ENCODE measurements at regions not wholly inside any gene's neighbourhood (a gene's known extent, or its start where the extent isn't known, plus 50 kb on each side); places are given as distances from the start of the nearest gene placed in this dataset.

- DNase-seq (ENCODE audit: low read depth): no peak
Measured at GRCh38 chr4:3852711-3853110, 86.5 kb downstream of the ADRA2C start.

GRCh38 chr4:3853388-3854035, 87.3 kb downstream of the ADRA2C start:
- no peak for DNase-seq (ENCODE audit: low read depth)

GRCh38 chr4:3854661-3855060, 88.5 kb downstream of the ADRA2C start:
- no peak for DNase-seq (ENCODE audit: low read depth)

- no peak for DNase-seq (ENCODE audit: low read depth)
Measured at GRCh38 chr4:3855646-3856045, 89.5 kb downstream of the ADRA2C start.

- DNase-seq (ENCODE audit: low read depth): no peak
Measured at GRCh38 chr4:3856604-3857204, 90.5 kb downstream of the ADRA2C start.

- no peak for DNase-seq (ENCODE audit: low read depth)
Measured at GRCh38 chr4:3857269-3857926, 91.2 kb downstream of the ADRA2C start.

- no peak for DNase-seq (ENCODE audit: low read depth)
Measured at GRCh38 chr4:3858046-3858730, 92.0 kb downstream of the ADRA2C start.

- no peak for DNase-seq (ENCODE audit: low read depth)
Measured at GRCh38 chr4:3858765-3859388, 92.7 kb downstream of the ADRA2C start.

- DNase-seq (ENCODE audit: low read depth): no peak
Measured at GRCh38 chr4:3859571-3859970, 93.4 kb downstream of the ADRA2C start.

GRCh38 chr4:3860061-3860912, 94.1 kb downstream of the ADRA2C start:
- no peak for DNase-seq (ENCODE audit: low read depth)

- no peak for DNase-seq (ENCODE audit: low read depth)
Measured at GRCh38 chr4:3860913-3861636, 94.9 kb downstream of the ADRA2C start.

GRCh38 chr4:3861720-3862639, 95.8 kb downstream of the ADRA2C start:
- DNase-seq (ENCODE audit: low read depth): no peak

GRCh38 chr4:3862640-3863420, 96.6 kb downstream of the ADRA2C start:
- DNase-seq (ENCODE audit: low read depth): no peak

- DNase-seq (ENCODE audit: low read depth): no peak
Measured at GRCh38 chr4:3863841-3864741, 97.9 kb downstream of the ADRA2C start.

GRCh38 chr4:3864742-3865721, 98.8 kb downstream of the ADRA2C start:
- DNase-seq (ENCODE audit: low read depth): no peak

- no peak for DNase-seq (ENCODE audit: low read depth)
Measured at GRCh38 chr4:3865986-3866812, 100.0 kb downstream of the ADRA2C start.

Measured in stimulated activated CD8-positive, alpha-beta memory T cell treated with anti-CD3 and anti-CD28 coated beads, Interleukin-15, amount 100 ng/mL, for 24 hours (primary cell).